SK-N-MC (cell line): ENCODE measurements at regions not wholly inside any gene's neighbourhood (a gene's known extent, or its start where the extent isn't known, plus 50 kb on each side); places are given as distances from the start of the nearest gene placed in this dataset.

Source experiments
- EZH2 ChIP-seq: fragments of 200-600 bp; sonication (generic); IDR thresholded peaks from one replicate; pipeline ENCODE4 v1.6.1; 2017; ENCODE audit warnings: antibody characterized with exemption
- FOXP2 ChIP-seq: optimal IDR thresholded peaks from 2 replicates; pipeline ENCODE3; 2011; ENCODE audit warnings: mild to moderate bottlenecking, moderate library complexity; ENCODE audit not compliant: insufficient read depth; ENCODE audit errors: extremely low read length, control extremely low read depth

DNA sequence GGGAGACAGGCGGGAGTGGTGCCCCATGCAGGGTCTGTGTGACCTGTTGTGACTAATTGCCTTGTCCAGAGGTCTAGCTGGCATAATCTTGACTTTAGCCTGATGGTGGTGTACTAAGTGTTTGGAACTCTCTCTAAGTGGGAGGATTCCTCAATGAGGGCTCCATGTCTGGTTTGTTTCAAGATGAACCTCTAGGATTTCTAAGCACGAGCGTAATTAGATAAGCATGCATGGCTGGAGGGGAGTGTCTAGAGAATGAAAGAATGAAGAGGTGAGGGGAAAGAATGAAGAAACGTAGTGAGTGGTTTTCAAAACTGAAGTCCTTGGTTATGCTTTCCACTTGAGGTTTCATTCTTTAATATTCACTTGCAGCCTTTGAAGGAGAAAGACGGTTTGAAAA lies 833.2 kb upstream of the GYPC start:
- TF ChIP-seq FOXP2 (no peak), EZH2 (no peak)
